H1 (cell line): ENCODE measurements at regions not wholly inside any gene's neighbourhood (a gene's known extent, or its start where the extent isn't known, plus 50 kb on each side); places are given as distances from the start of the nearest gene placed in this dataset.

ENCODE experiments used
- CTCF ChIA-PET: fragments of 300-600 bp; sonication (Branson Sonifier 250); formaldehyde crosslinking; loops from one replicate; lab custom pipeline; 2021; ENCODE audit not compliant: partially characterized antibody; lab: Charles Lee
- POLR2A ChIA-PET: fragments of 300-600 bp; sonication (Branson Sonifier 250); formaldehyde crosslinking; loops from one replicate; lab custom pipeline; 2021; ENCODE audit warnings: inconsistent platforms; ENCODE audit not compliant: partially characterized antibody; lab: Charles Lee
- DNase-seq, 2 experiments: peaks; one replicate each; pipeline versions ENCODE4 v3.0.0 to v3.0.0-alpha.2; 2010 to 2022; ENCODE audit warnings: low spot score in 2 of 2, low read depth in 1 of 2, mixed read lengths in 1 of 2
- FAIRE-seq: peaks from 2 replicates; lab custom pipeline; 2011; peaks lifted over from hg19 to GRCh38; lab: Jason Lieb, UNC
- H2AFZ ChIP-seq: 2 replicates; pipeline ENCODE4 v1.8.1; 2012; ENCODE audit warnings: low read length, inconsistent platforms
- H2AK5ac ChIP-seq: 2 replicates; pipeline ENCODE4 v1.6.1; 2013; ENCODE audit warnings: low read depth, low read length
- H2BK120ac ChIP-seq: replicated peaks from 2 replicates; pipeline ENCODE3; 2013; ENCODE audit warnings: low read depth, low read length, inconsistent platforms
- H2BK12ac ChIP-seq: 2 replicates; pipeline ENCODE4 v1.6.1; 2013; ENCODE audit warnings: low read depth, low read length
- H2BK15ac ChIP-seq: 2 replicates; pipeline ENCODE4 v1.6.1; 2013; ENCODE audit warnings: low read length
- H2BK20ac ChIP-seq: 2 replicates; pipeline ENCODE4 v1.6.1; 2013; ENCODE audit warnings: low read length
- H2BK5ac ChIP-seq: 2 replicates; pipeline ENCODE4 v1.6.1; 2013; ENCODE audit warnings: low read depth, low read length
- H3K14ac ChIP-seq: 2 replicates; pipeline ENCODE4 v1.6.1; 2013; ENCODE audit warnings: inconsistent platforms; ENCODE audit not compliant: insufficient read length
- H3K18ac ChIP-seq: 2 replicates; pipeline ENCODE4 v1.6.1; 2013; ENCODE audit warnings: low read length; ENCODE audit errors: extremely low read depth
- H3K23ac ChIP-seq: 2 replicates; pipeline ENCODE4 v1.6.1; 2013; ENCODE audit warnings: inconsistent platforms; ENCODE audit not compliant: insufficient read length
- H3K23me2 ChIP-seq: 2 replicates; pipeline ENCODE4 v1.6.1; 2013; ENCODE audit warnings: low read depth, low read length
- H3K27ac ChIP-seq: 2 replicates; pipeline ENCODE4 v1.6.1; 2011; ENCODE audit warnings: low read depth, low read length, inconsistent platforms
- H3K27me3 ChIP-seq, 4 experiments: replicated peaks in 1 of 4; 1 replicate in 1 of 4; 2 replicates in 3 of 4; pipeline versions ENCODE4 v1.6.1 to v1.8.1; 2011 to 2013; ENCODE audit warnings: low read length in 3 of 4, mild to moderate bottlenecking in 3 of 4, inconsistent platforms in 2 of 4, mixed read lengths in 2 of 4, moderate library complexity in 1 of 4; ENCODE audit not compliant: control insufficient read depth in 3 of 4, insufficient read depth in 3 of 4; ENCODE audit errors: extremely low read depth in 1 of 4
- H3K36me3 ChIP-seq, 4 experiments: 2 replicates each; pipeline versions ENCODE4 v1.6.1 to v1.8.1; 2011 to 2013; ENCODE audit warnings: mild to moderate bottlenecking in 4 of 4, low read length in 3 of 4, moderate library complexity in 2 of 4, control low read depth in 1 of 4, inconsistent platforms in 1 of 4; ENCODE audit not compliant: insufficient read depth in 4 of 4, control insufficient read depth in 2 of 4
- H3K4ac ChIP-seq: replicated peaks from 2 replicates; pipeline ENCODE3; 2013; ENCODE audit warnings: low read length, low read depth, mixed read lengths, inconsistent platforms; ENCODE audit not compliant: insufficient read length
- H3K4me1 ChIP-seq, 4 experiments: replicated peaks in 1 of 4; 1 replicate in 1 of 4; 2 replicates in 3 of 4; pipeline versions ENCODE4 v1.6.1 to v1.8.1; 2011 to 2013; ENCODE audit warnings: low read length in 3 of 4, inconsistent platforms in 2 of 4, mixed read lengths in 1 of 4; ENCODE audit not compliant: insufficient read depth in 4 of 4, control insufficient read depth in 3 of 4
- H3K4me2 ChIP-seq, 2 experiments: 2 replicates each; pipeline versions ENCODE4 v1.6.1 to v1.8.1; 2011 to 2013; ENCODE audit warnings: low read depth in 2 of 2, low read length in 2 of 2, control low read depth in 1 of 2, inconsistent platforms in 1 of 2, mild to moderate bottlenecking in 1 of 2; ENCODE audit not compliant: insufficient read depth in 1 of 2
- H3K4me3 ChIP-seq, 4 experiments: fragments of 200-600, 300-600 bp in 1 of 4; sonication (generic), shearing (Covaris generic), sonication (Bioruptor Twin) in 1 of 4; 2 replicates each; pipeline versions ENCODE4 v1.5.1 to v1.8.1; 2011 to 2016; ENCODE audit warnings: low read length in 4 of 4, low read depth in 3 of 4, control low read depth in 2 of 4, inconsistent platforms in 2 of 4, mild to moderate bottlenecking in 2 of 4, mixed read lengths in 1 of 4, moderate library complexity in 1 of 4; ENCODE audit not compliant: insufficient read depth in 2 of 4; ENCODE audit errors: extremely low read depth in 1 of 4
- H3K56ac ChIP-seq: replicated peaks from 2 replicates; pipeline ENCODE3; 2013; ENCODE audit warnings: low read depth, mild to moderate bottlenecking, mixed read lengths, low read length, inconsistent platforms; ENCODE audit not compliant: insufficient read length
- H3K79me1 ChIP-seq: 2 replicates; pipeline ENCODE4 v1.6.1; 2013; ENCODE audit warnings: low read depth, low read length, control low read depth
- H3K79me2 ChIP-seq, 2 experiments: 2 replicates each; pipeline versions ENCODE4 v1.6.1 to v1.8.1; 2012 to 2013; ENCODE audit warnings: low read length in 2 of 2, mild to moderate bottlenecking in 2 of 2, inconsistent platforms in 1 of 2; ENCODE audit not compliant: insufficient read depth in 2 of 2, control insufficient read depth in 1 of 2
- H3K9ac ChIP-seq, 4 experiments: replicated peaks in 1 of 4; 1 replicate in 1 of 4; 2 replicates in 3 of 4; pipeline versions ENCODE4 v1.6.1 to v1.8.1; 2011 to 2013; ENCODE audit warnings: low read depth in 3 of 4, low read length in 3 of 4, control low read depth in 2 of 4, mild to moderate bottlenecking in 2 of 4, moderate library complexity in 2 of 4, inconsistent platforms in 1 of 4; ENCODE audit errors: extremely low read depth in 1 of 4
- H3K9me3 ChIP-seq, 2 experiments: 2 replicates each; pipeline versions ENCODE4 v1.6.1 to v1.8.1; 2012 to 2013; ENCODE audit warnings: mild to moderate bottlenecking in 2 of 2, moderate library complexity in 2 of 2, control low read depth in 1 of 2, inconsistent platforms in 1 of 2, low read depth in 1 of 2, low read length in 1 of 2, mixed read lengths in 1 of 2; ENCODE audit not compliant: insufficient read depth in 2 of 2
- H4K20me1 ChIP-seq, 2 experiments: replicated peaks in 1 of 2; 2 replicates each; pipeline versions ENCODE3 to v1.8.1; 2011 to 2013; ENCODE audit warnings: inconsistent platforms in 2 of 2, low read length in 2 of 2, mild to moderate bottlenecking in 1 of 2; ENCODE audit not compliant: insufficient read depth in 2 of 2, control insufficient read depth in 1 of 2
- H4K5ac ChIP-seq: 2 replicates; pipeline ENCODE4 v1.6.1; 2013; ENCODE audit warnings: low read length, low read depth, mixed read lengths, inconsistent platforms; ENCODE audit not compliant: insufficient read length
- H4K8ac ChIP-seq: 2 replicates; pipeline ENCODE4 v1.8.0; 2013; ENCODE audit warnings: mild to moderate bottlenecking, moderate library complexity, low read length, inconsistent platforms; ENCODE audit not compliant: insufficient read depth; ENCODE audit errors: extremely low read depth
- H4K91ac ChIP-seq: replicated peaks from 2 replicates; pipeline ENCODE3; 2013; ENCODE audit warnings: low read length, mixed read lengths, inconsistent platforms; ENCODE audit not compliant: insufficient read length
- BCL11A ChIP-seq, 2 experiments: IDR thresholded peaks; one replicate each; pipeline ENCODE4 v1.6.1; 2011; ENCODE audit warnings: low read depth in 2 of 2, low read length in 2 of 2, mild to moderate bottlenecking in 2 of 2
- CEBPB ChIP-seq: IDR thresholded peaks from 2 replicates; pipeline ENCODE4 v1.6.1; 2012; ENCODE audit warnings: low read depth, low read length
- E2F6 ChIP-seq: IDR thresholded peaks from 2 replicates; pipeline ENCODE4 v1.6.1; 2012; ENCODE audit warnings: inconsistent platforms
- FOSL1 ChIP-seq: IDR thresholded peaks from 2 replicates; pipeline ENCODE4 v1.6.1; 2011; ENCODE audit warnings: mild to moderate bottlenecking, low read depth, low read length, moderate library complexity; ENCODE audit not compliant: insufficient read depth
- HDAC2 ChIP-seq, 2 experiments: fragments of 300-600 bp in 1 of 2; sonication (generic) in 1 of 2; IDR thresholded peaks; 2 replicates each; pipeline ENCODE4 v1.6.1; 2011 to 2012; ENCODE audit warnings: low read depth in 2 of 2, low read length in 2 of 2, mild to moderate bottlenecking in 2 of 2, moderate library complexity in 2 of 2, borderline replicate concordance in 1 of 2, inconsistent platforms in 1 of 2
- JUN ChIP-seq: IDR thresholded peaks from 2 replicates; pipeline ENCODE4 v1.6.1; 2011; ENCODE audit warnings: low read depth, mild to moderate bottlenecking, improper control_type of control experiment, low read length
- JUND ChIP-seq: IDR thresholded peaks from 2 replicates; pipeline ENCODE4 v1.6.1; 2011; ENCODE audit warnings: mild to moderate bottlenecking, improper control_type of control experiment, low read length
- KDM4A ChIP-seq: IDR thresholded peaks from one replicate; pipeline ENCODE4 v1.7.1; 2012; ENCODE audit warnings: low read depth, mild to moderate bottlenecking, moderate library complexity, low read length, inconsistent platforms; ENCODE audit not compliant: severe bottlenecking
- PHF8 ChIP-seq: fragments of 200-600 bp; sonication (generic); conservative IDR thresholded peaks from 2 replicates; pipeline ENCODE4 v1.7.1; 2012; ENCODE audit warnings: low read depth, mild to moderate bottlenecking, inconsistent platforms, low read length, moderate library complexity
- SAP30 ChIP-seq: fragments of 300-600 bp; sonication (generic); IDR thresholded peaks from 2 replicates; pipeline ENCODE4 v1.7.1; 2012; ENCODE audit warnings: low read length, moderate library complexity, mild to moderate bottlenecking, inconsistent platforms; ENCODE audit not compliant: insufficient read depth, insufficient replicate concordance
- SP2 ChIP-seq: IDR thresholded peaks from 2 replicates; pipeline ENCODE4 v1.6.1; 2012; ENCODE audit warnings: mild to moderate bottlenecking, low read length, inconsistent platforms
- TAF7 ChIP-seq: optimal IDR thresholded peaks from 2 replicates; pipeline ENCODE3; 2011; ENCODE audit warnings: low read depth, mild to moderate bottlenecking, inconsistent platforms, low read length, moderate library complexity, borderline replicate concordance
- WGBS, 2 experiments: shearing (Covaris generic) in 1 of 2; methylation state at CpG; one replicate each; pipeline versions ENCODE4 v1.1.6 to v1.1.7; 2013 to 2015; ENCODE audit warnings: low lambda C conversion rate in 2 of 2, mixed read lengths in 2 of 2, inconsistent platforms in 1 of 2, low coverage in 1 of 2, missing lambda C conversion rate in 1 of 2; ENCODE audit not compliant: insufficient replicate concordance in 2 of 2, insufficient coverage in 1 of 2, insufficient read length in 1 of 2; ENCODE audit errors: extremely low coverage in 1 of 2, missing lambda C conversion rate in 1 of 2; 5-methylcytosine and 5-hydroxymethylcytosine counted together
- TF ChIP-seq, protein P1 (sequence below): IDR thresholded peaks from 2 replicates; pipeline ENCODE4 v1.6.1; 2011; ENCODE audit warnings: low read length, improper control_type of control experiment

GRCh38 chr14:83702619-83703018 is 1827.3 kb upstream of the FLRT2 start:
- no peak overlapping the region for H2BK120ac ChIP-seq
- no peak overlapping the region for H3K23ac ChIP-seq
- no peak overlapping the region for H3K4me3 ChIP-seq
- no peak overlapping the region for H2BK12ac ChIP-seq
- no peak for FAIRE-seq
- H4K91ac ChIP-seq, result no peak overlapping the region
- no peak overlapping the region for H4K5ac ChIP-seq
- no peaks in the 10 kb centered on the region for H3K36me3 ChIP-seq
- H2BK15ac ChIP-seq, result no peak overlapping the region
- no peaks in the 10 kb centered on the region for H3K79me2 ChIP-seq
- H4K8ac ChIP-seq, result no peak overlapping the region
- no peaks in the 10 kb centered on the region for H3K27me3 ChIP-seq
- H3K9me3 ChIP-seq, result no peaks in the 10 kb centered on the region
- DNase-seq, result no peak
- H3K23me2 ChIP-seq, result no peaks in the 10 kb centered on the region
- peaks cover 0 to 8% (median 4%) of the 10 kb centered on the region in 4 experiments; a peak in 2 of 7 replicates for H3K4me1 ChIP-seq
- ChIA-PET CTCF (interaction anchor here (0.6 kb wide), 1 partner anchor 1545 kb away, joined by 4 read pairs; no protein-coding TSS in a partner anchor), POLR2A (no interaction called here)
- H3K27ac ChIP-seq, result no peak overlapping the region
- no peak overlapping the region for H3K4me2 ChIP-seq
- no peak overlapping the region for H2AK5ac ChIP-seq
- no peak overlapping the region for H3K4ac ChIP-seq
- no peak overlapping the region for H3K14ac ChIP-seq
- no peaks in the 10 kb centered on the region for H4K20me1 ChIP-seq
- H2AFZ ChIP-seq, result no peak overlapping the region
- no peak overlapping the region for H2BK20ac ChIP-seq
- 100% methylated on average over 1 of the region's 1 CpG; no CpG with 5 or more reads in 1 of the 2 experiments for WGBS, 2 experiments
- H3K79me1 ChIP-seq, result no peaks in the 10 kb centered on the region
- H3K9ac ChIP-seq, result no peak overlapping the region
- no peak overlapping the region for H3K56ac ChIP-seq
- H2BK5ac ChIP-seq, result no peak overlapping the region
- H3K18ac ChIP-seq, result no peak overlapping the region
- TF ChIP-seq CEBPB (no peak), BCL11A (IDR thresholded peaks at IDR 0.05; ENCODE audit: low read depth in 2 of 2, low read length in 2 of 2) (no peak), SP2 (no peak), TAF7 (no peak), PHF8 (no peak), HDAC2 (IDR thresholded peaks at IDR 0.05; ENCODE audit: borderline replicate concordance in 1 of 2, low read depth in 2 of 2, low read length in 2 of 2) (no peak), JUND (no peak), JUN (no peak), E2F6 (no peak), FOSL1 (no peak), KDM4A (no peak), SAP30 (no peak)
- TF ChIP-seq, protein P1, sequence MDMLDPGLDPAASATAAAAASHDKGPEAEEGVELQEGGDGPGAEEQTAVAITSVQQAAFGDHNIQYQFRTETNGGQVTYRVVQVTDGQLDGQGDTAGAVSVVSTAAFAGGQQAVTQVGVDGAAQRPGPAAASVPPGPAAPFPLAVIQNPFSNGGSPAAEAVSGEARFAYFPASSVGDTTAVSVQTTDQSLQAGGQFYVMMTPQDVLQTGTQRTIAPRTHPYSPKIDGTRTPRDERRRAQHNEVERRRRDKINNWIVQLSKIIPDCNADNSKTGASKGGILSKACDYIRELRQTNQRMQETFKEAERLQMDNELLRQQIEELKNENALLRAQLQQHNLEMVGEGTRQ, result no peak
